Colonic mucosa (tissue), 4 donors: ENCODE measurements at regions not wholly inside any gene's neighbourhood (a gene's known extent, or its start where the extent isn't known, plus 50 kb on each side); places are given as distances from the start of the nearest gene placed in this dataset.
"Not testable (repeated sequence)": the region's sequence is repeated elsewhere in the genome, so short reads cannot be mapped to it uniquely, and the experiment has no call there.

Experiments
- DNase-seq: peaks from one replicate; pipeline ENCODE4 v3.0.0-alpha.2; 2020
- H3K27ac ChIP-seq: fragments of 200-600 bp; one replicate; pipeline ENCODE4 v1.8.0; 2021
- H3K27me3 ChIP-seq: fragments of 200-600 bp; one replicate; pipeline ENCODE4 v1.8.0; 2021
- H3K36me3 ChIP-seq: fragments of 200-600 bp; one replicate; pipeline ENCODE4 v1.8.0; 2021
- H3K4me1 ChIP-seq: fragments of 200-600 bp; one replicate; pipeline ENCODE4 v1.8.0; 2021; ENCODE audit warnings: mild to moderate bottlenecking
- H3K4me3 ChIP-seq: fragments of 200-600 bp; one replicate; pipeline ENCODE4 v1.8.0; 2021
- H3K9ac ChIP-seq, 2 donors: one replicate each; pipeline ENCODE4 v1.7.0; 2013; ENCODE audit warnings: control low read depth in 2 of 2, low read depth in 2 of 2, low read length in 2 of 2
- H3K9me3 ChIP-seq: fragments of 200-600 bp; one replicate; pipeline ENCODE4 v1.8.0; 2021
- intact Hi-C: fragments of 100-400 bp; cut with DNase I; formaldehyde crosslinking; loops from one replicate; pipeline ENCODE4 v1.14.1; 2022
- TF ChIP-seq, protein P1 (sequence below): fragments of 200-600 bp; IDR thresholded peaks from one replicate; pipeline ENCODE4 v1.8.0; 2022; ENCODE audit warnings: antibody characterized with exemption, mild to moderate bottlenecking
- donor health status: healthy.
- donor health status: DM: no; HTN: no; CAD: no.
- donor health status: DM: no; HTN: no; CAD: no.

DNA sequence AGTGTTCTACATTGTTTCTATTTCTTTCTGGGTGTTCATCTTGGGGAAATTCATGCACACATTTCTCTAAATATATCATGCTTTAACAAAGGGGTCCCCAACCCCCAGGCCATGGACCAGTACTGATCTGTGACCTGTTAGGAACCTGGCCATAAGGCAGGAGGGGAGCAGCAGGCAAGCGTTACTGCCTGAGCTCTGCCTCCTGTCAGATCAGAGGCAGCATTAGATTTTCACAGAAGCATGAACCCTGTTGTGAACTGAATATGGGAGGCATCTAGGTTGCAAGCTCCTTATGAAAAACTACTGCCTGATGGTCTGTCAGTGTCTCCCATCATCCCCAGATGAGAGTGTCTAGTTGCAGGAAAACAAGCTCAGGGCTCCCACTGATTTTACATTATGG is 270.0 kb downstream of the AGTPBP1 start:
- H3K4me3 ChIP-seq: no peak overlapping the region
- no peaks in the 10 kb centered on the region for H3K27me3 ChIP-seq
- no peaks in the 10 kb centered on the region for H3K4me1 ChIP-seq
- DNase-seq: no peak
- H3K27ac ChIP-seq: no peak overlapping the region
- H3K9ac ChIP-seq: no peak overlapping the region
- H3K36me3 ChIP-seq: no peaks in the 10 kb centered on the region
- H3K9me3 ChIP-seq: no peaks in the 10 kb centered on the region
- TF ChIP-seq, protein P1, sequence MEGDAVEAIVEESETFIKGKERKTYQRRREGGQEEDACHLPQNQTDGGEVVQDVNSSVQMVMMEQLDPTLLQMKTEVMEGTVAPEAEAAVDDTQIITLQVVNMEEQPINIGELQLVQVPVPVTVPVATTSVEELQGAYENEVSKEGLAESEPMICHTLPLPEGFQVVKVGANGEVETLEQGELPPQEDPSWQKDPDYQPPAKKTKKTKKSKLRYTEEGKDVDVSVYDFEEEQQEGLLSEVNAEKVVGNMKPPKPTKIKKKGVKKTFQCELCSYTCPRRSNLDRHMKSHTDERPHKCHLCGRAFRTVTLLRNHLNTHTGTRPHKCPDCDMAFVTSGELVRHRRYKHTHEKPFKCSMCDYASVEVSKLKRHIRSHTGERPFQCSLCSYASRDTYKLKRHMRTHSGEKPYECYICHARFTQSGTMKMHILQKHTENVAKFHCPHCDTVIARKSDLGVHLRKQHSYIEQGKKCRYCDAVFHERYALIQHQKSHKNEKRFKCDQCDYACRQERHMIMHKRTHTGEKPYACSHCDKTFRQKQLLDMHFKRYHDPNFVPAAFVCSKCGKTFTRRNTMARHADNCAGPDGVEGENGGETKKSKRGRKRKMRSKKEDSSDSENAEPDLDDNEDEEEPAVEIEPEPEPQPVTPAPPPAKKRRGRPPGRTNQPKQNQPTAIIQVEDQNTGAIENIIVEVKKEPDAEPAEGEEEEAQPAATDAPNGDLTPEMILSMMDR: no peak
- intact Hi-C loops: no loop called here

DNA sequence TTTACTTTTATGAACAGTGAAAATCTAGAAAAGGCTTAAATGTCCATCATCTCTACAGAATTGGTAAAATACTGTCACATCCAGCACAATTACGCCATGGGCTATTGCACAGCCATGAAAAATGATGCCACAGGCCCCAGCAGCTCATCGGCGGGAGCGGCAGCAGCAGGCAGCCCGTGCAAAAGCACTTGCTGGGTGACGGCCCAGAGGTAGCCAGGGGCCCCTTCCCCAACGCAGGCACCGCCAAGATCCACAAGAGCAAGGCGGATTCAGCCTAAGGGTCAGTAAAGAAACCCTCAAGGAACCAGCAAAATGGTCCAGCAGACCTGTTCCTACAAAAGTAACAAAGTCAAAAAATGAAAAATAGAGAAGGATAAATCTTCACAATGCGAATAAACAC is 272.7 kb downstream of the AGTPBP1 start:
- Histone ChIP-seq H3K36me3 (no peaks in the 10 kb centered on the region), H3K9ac (no peak overlapping the region), H3K4me1 (no peaks in the 10 kb centered on the region), H3K27me3 (no peaks in the 10 kb centered on the region), H3K27ac (no peak overlapping the region), H3K9me3 (no peaks in the 10 kb centered on the region), H3K4me3 (no peak overlapping the region)
- TF ChIP-seq, protein P1: no peak
- DNase-seq: no peak
- intact Hi-C loops: no loop called here

DNA sequence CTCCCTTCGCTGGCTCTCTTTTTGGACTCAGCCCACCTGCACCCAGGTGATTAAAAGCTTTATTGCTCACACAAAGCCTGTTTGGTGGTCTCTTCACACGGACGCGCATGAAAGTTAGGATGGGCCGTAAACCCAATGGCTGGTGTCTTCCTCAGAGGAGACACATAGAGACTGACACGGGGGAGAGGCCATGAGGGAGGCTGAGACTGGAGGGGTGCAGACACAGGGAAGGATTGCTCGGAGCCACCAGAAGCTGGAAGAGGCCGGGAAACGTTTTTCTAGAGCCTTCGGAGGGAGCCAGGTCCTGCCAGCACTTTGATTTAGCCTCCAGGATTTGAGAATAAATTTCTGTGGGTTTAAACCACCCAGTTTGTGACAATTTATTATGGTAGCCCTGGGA is 274.9 kb downstream of the AGTPBP1 start:
- no peaks in the 10 kb centered on the region for H3K27me3 ChIP-seq
- no peak overlapping the region for H3K9ac ChIP-seq
- H3K27ac ChIP-seq: no peak overlapping the region
- H3K9me3 ChIP-seq: no peaks in the 10 kb centered on the region
- TF ChIP-seq, protein P1: no peak
- no peak overlapping the region for H3K4me3 ChIP-seq
- no peak for DNase-seq
- H3K36me3 ChIP-seq: no peaks in the 10 kb centered on the region
- intact Hi-C loops: no loop called here
- H3K4me1 ChIP-seq: no peaks in the 10 kb centered on the region

DNA sequence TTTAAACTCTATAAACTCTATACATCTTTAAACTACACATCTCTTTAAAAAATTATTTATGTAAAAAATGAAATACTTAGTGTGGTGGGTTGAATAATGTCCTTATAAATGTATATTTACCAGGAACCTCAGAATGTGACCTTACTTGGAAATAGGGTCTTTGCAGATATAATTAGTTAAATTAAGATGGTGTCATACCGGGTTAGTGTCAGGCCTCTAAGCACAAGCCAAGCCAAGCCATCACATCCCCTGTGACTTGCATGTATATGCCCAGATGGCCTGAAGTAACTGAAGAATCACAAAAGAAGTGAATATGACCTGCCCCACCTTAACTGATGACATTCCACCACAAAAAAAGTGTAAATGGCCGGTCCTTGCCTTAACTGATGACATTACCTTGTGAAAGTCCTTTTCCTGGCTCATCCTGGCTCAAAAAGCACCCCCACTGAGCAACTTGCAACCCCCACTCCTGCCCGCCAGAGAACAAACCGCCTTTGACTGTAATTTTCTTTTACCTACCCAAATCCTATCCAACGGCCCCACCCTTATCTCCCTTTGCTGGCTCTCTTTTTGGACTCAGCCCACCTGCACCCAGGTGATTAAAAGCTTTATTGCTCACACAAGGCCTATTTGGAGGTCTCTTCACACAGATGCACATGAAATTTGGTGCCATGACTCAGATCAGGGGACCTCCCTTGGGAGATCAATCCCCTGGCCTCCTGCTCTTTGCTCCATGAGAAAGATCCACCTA is 283.5 kb downstream of the AGTPBP1 start:
- DNase-seq, H3K36me3 ChIP-seq, intact Hi-C loops, H3K9ac ChIP-seq, H3K27me3 ChIP-seq, H3K4me1 ChIP-seq, H3K9me3 ChIP-seq, H3K4me3 ChIP-seq, H3K27ac ChIP-seq: not testable (repeated sequence)

DNA sequence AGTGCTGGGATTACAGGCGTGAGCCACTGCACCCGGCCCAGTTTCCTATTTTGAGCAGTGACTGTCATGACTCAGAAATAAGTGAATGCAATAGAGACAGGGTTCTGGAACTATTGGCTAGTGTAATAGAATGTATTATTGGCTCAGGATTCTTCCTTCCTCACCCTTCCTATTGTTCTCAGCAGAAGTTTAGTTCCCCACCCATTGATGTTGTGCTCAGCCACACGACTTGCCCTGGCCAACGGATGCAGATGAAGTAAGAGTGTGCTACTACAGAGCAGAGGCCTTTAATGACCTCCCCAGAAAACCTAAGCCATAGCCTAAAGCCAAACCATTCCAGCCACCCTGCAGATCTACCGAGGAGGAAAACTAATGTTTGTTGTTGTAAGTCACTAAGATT is 287.9 kb downstream of the AGTPBP1 start:
- no peaks in the 10 kb centered on the region for H3K4me1 ChIP-seq
- TF ChIP-seq, protein P1: no peak
- H3K27ac ChIP-seq: no peak overlapping the region
- no peak overlapping the region for H3K4me3 ChIP-seq
- no peaks in the 10 kb centered on the region for H3K36me3 ChIP-seq
- H3K9ac ChIP-seq: no peak overlapping the region
- no peak for DNase-seq
- H3K9me3 ChIP-seq: no peaks in the 10 kb centered on the region
- intact Hi-C loops: no loop called here
- H3K27me3 ChIP-seq: no peaks in the 10 kb centered on the region

DNA sequence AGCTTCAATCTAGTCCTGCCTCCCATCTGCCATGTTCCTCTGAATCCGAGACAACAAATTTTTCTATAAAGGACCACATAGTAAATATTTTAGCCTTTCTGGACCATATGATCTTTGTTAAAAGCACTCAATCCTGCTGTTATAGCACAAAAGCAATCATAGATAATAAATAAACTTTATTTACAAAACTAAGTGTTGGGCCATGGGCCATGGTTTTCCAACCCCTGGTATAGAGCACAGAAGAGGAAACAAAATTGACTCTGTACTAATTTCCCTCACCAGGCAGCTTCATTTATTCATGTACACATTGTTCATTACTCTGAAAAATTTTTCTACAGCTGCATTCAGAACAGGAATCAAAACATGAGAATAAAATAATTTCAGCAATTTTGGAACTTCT is 288.9 kb downstream of the AGTPBP1 start:
- Histone ChIP-seq H3K4me3 (no peak overlapping the region), H3K4me1 (no peaks in the 10 kb centered on the region), H3K27ac (no peak overlapping the region), H3K27me3 (no peaks in the 10 kb centered on the region), H3K9me3 (no peaks in the 10 kb centered on the region), H3K9ac (no peak overlapping the region), H3K36me3 (no peaks in the 10 kb centered on the region)
- no peak for DNase-seq
- TF ChIP-seq, protein P1: no peak
- intact Hi-C loops: no loop called here
